ENCODE measurements at regions not wholly inside any gene's neighbourhood (a gene's known extent, or its start where the extent isn't known, plus 50 kb on each side); places are given as distances from the start of the nearest gene placed in this dataset.

DNA sequence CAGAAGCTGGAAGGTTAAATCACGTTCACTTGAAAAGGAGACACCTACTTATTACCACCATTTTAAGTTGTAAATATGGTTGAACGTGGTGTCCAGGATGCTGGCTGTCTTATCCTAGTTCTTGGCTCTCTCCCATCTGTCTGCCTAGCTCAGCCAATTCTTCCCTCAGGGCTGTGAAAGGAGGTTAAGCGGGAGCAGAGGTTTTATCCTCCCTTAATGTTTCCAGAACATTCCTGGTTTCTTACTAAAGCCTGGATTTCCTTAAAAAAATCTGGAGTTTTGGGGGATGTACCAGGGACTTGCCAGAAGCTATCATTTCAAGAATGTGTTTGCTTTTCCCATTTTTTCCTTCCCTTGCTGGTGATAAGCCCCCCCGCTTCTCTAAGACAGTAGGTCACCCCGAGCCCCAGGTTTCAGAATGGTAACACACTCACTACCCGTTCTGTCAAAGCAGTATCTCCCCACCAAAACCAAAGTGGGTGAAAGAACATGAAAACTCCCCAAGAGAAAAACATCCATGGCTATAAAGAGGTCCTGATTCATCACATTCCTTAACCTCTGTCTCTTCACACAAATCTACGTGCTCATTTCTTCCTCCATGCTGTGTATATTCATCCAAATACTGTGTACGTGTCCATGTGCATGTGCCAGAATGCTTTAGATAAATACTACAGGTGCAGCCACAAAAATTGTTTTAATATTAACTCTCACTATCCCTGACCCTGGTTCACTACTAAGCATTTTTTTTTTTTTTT is 114.7 kb downstream of the MAP3K21 start:
- no peak for TF ChIP-seq POLR2AphosphoS5 (IDR thresholded peaks at IDR 0.05; ENCODE audit: insufficient read depth in 1 of 2, low read depth in 1 of 2)
- TF ChIP-seq, protein P1, sequence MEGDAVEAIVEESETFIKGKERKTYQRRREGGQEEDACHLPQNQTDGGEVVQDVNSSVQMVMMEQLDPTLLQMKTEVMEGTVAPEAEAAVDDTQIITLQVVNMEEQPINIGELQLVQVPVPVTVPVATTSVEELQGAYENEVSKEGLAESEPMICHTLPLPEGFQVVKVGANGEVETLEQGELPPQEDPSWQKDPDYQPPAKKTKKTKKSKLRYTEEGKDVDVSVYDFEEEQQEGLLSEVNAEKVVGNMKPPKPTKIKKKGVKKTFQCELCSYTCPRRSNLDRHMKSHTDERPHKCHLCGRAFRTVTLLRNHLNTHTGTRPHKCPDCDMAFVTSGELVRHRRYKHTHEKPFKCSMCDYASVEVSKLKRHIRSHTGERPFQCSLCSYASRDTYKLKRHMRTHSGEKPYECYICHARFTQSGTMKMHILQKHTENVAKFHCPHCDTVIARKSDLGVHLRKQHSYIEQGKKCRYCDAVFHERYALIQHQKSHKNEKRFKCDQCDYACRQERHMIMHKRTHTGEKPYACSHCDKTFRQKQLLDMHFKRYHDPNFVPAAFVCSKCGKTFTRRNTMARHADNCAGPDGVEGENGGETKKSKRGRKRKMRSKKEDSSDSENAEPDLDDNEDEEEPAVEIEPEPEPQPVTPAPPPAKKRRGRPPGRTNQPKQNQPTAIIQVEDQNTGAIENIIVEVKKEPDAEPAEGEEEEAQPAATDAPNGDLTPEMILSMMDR (IDR thresholded peaks at IDR 0.05) = no peak
- TF ChIP-seq POLR2A (IDR thresholded peaks at IDR 0.05) = no peak

Data from vagina (tissue), 2 donors.